Subcutaneous abdominal adipose tissue (tissue), 5 donors: ENCODE measurements at regions not wholly inside any gene's neighbourhood (a gene's known extent, or its start where the extent isn't known, plus 50 kb on each side); places are given as distances from the start of the nearest gene placed in this dataset.
"Not testable (repeated sequence)": the region's sequence is repeated elsewhere in the genome, so short reads cannot be mapped to it uniquely, and the experiment has no call there.

Experiments
- H3K27ac ChIP-seq: one replicate; pipeline ENCODE4 v1.7.0; 2013; ENCODE audit warnings: low read depth, mild to moderate bottlenecking, inconsistent platforms, low read length, moderate library complexity
- H3K27me3 ChIP-seq, 5 donors: one replicate each; pipeline ENCODE4 v1.7.0; 2013; ENCODE audit warnings: low read length in 5 of 5, inconsistent platforms in 1 of 5; ENCODE audit not compliant: control insufficient read depth in 5 of 5, insufficient read depth in 4 of 5
- H3K36me3 ChIP-seq, 5 donors: one replicate each; pipeline ENCODE4 v1.7.0; 2013; ENCODE audit warnings: low read length in 5 of 5; ENCODE audit not compliant: control insufficient read depth in 5 of 5, insufficient read depth in 5 of 5
- H3K4me1 ChIP-seq, 5 donors: one replicate each; pipeline ENCODE4 v1.7.0; 2013; ENCODE audit warnings: low read length in 5 of 5, mild to moderate bottlenecking in 3 of 5, moderate library complexity in 1 of 5; ENCODE audit not compliant: control insufficient read depth in 5 of 5, insufficient read depth in 5 of 5
- H3K4me3 ChIP-seq, 5 donors: one replicate each; pipeline ENCODE4 v1.7.0; 2013; ENCODE audit warnings: low read length in 5 of 5, low read depth in 1 of 5
- H3K9ac ChIP-seq, 5 donors: one replicate each; pipeline ENCODE4 v1.7.0; 2013; ENCODE audit warnings: low read length in 5 of 5, mild to moderate bottlenecking in 4 of 5, moderate library complexity in 3 of 5
- H3K9me3 ChIP-seq, 5 donors: one replicate each; pipeline ENCODE4 v1.7.0; 2013; ENCODE audit warnings: low read length in 5 of 5; ENCODE audit not compliant: control insufficient read depth in 5 of 5
- donor health status: healthy.
- donor health status: healthy.
- donor health status: healthy.
- donor health status: healthy.
- donor health status: healthy.

- H3K4me3 ChIP-seq: no peak overlapping the region
- no peaks in the 10 kb centered on the region for H3K36me3 ChIP-seq
- no peak overlapping the region for H3K27ac ChIP-seq
- no peaks in the 10 kb centered on the region for H3K9me3 ChIP-seq
- H3K4me1 ChIP-seq: no peaks in the 10 kb centered on the region
- no peak overlapping the region for H3K9ac ChIP-seq
- peaks cover 0 to 8% (median 1%) of the 10 kb centered on the region in 5 donors for H3K27me3 ChIP-seq
Observed at GRCh38 chr17:34015253-34015652, 239.8 kb upstream of the CCL2 start.

- Histone ChIP-seq H3K27ac (no peak overlapping the region), H3K9ac (no peak overlapping the region), H3K9me3 (no peaks in the 10 kb centered on the region), H3K4me1 (no peaks in the 10 kb centered on the region), H3K27me3 (peaks cover 0 to 5% (median 0%) of the 10 kb centered on the region in 5 donors), H3K36me3 (no peaks in the 10 kb centered on the region), H3K4me3 (no peak overlapping the region)
Observed at GRCh38 chr17:34024386-34024785, 230.7 kb upstream of the CCL2 start.

GRCh38 chr17:34024806-34025551 lies 230.1 kb upstream of the CCL2 start:
- no peaks in the 10 kb centered on the region for H3K36me3 ChIP-seq
- no peak overlapping the region for H3K9ac ChIP-seq
- peaks cover 0 to under 1% (median 0%) of the 10 kb centered on the region in 5 donors for H3K9me3 ChIP-seq
- H3K4me1 ChIP-seq: no peaks in the 10 kb centered on the region
- H3K4me3 ChIP-seq: no peak overlapping the region
- no peak overlapping the region for H3K27ac ChIP-seq
- H3K27me3 ChIP-seq: peaks cover 0 to 5% (median 0%) of the 10 kb centered on the region in 5 donors

- H3K4me1 ChIP-seq, H3K36me3 ChIP-seq, H3K4me3 ChIP-seq, H3K9me3 ChIP-seq, H3K27ac ChIP-seq, H3K9ac ChIP-seq, H3K27me3 ChIP-seq: not testable (repeated sequence)
Observed at GRCh38 chr17:34030601-34031000, 224.5 kb upstream of the CCL2 start.

- H3K9ac ChIP-seq, H3K4me3 ChIP-seq, H3K9me3 ChIP-seq, H3K27me3 ChIP-seq, H3K4me1 ChIP-seq, H3K36me3 ChIP-seq, H3K27ac ChIP-seq: not testable (repeated sequence)
Observed at GRCh38 chr17:34032305-34032704, 222.8 kb upstream of the CCL2 start.

GRCh38 chr17:34038786-34039185 lies 216.3 kb upstream of the CCL2 start:
- not testable (repeated sequence) for H3K36me3 ChIP-seq, H3K9me3 ChIP-seq, H3K4me3 ChIP-seq, H3K4me1 ChIP-seq, H3K27ac ChIP-seq, H3K9ac ChIP-seq
- peaks cover 0 to 13% (median 0%) of the 10 kb centered on the region in 5 donors for H3K27me3 ChIP-seq

- H3K4me3 ChIP-seq, H3K9me3 ChIP-seq, H3K27ac ChIP-seq, H3K36me3 ChIP-seq, H3K9ac ChIP-seq, H3K4me1 ChIP-seq: not testable (repeated sequence)
- peaks cover 0 to 13% (median 0%) of the 10 kb centered on the region in 5 donors for H3K27me3 ChIP-seq
Observed at GRCh38 chr17:34039213-34039612, 215.9 kb upstream of the CCL2 start.

- not testable (repeated sequence) for H3K4me3 ChIP-seq, H3K36me3 ChIP-seq, H3K4me1 ChIP-seq, H3K9ac ChIP-seq, H3K27ac ChIP-seq, H3K9me3 ChIP-seq
- H3K27me3 ChIP-seq: peaks cover 0 to 13% (median 0%) of the 10 kb centered on the region in 5 donors
Observed at GRCh38 chr17:34039759-34040555, 215.1 kb upstream of the CCL2 start.

GRCh38 chr17:34045990-34046389 lies 209.1 kb upstream of the CCL2 start:
- Histone ChIP-seq H3K27me3 (peaks cover 0 to 9% (median 0%) of the 10 kb centered on the region in 5 donors), H3K27ac (no peak overlapping the region), H3K9ac (no peak overlapping the region), H3K4me3 (peak overlapping the region in 1 of 5 donors; percentile 7), H3K4me1 (no peaks in the 10 kb centered on the region), H3K9me3 (peaks cover 5 to 19% (median 9%) of the 10 kb centered on the region in 5 donors), H3K36me3 (peaks cover 0 to 2% (median 0%) of the 10 kb centered on the region in 5 donors)

- H3K27ac ChIP-seq: no peak overlapping the region
- H3K9ac ChIP-seq: no peak overlapping the region
- no peaks in the 10 kb centered on the region for H3K4me1 ChIP-seq
- H3K36me3 ChIP-seq: peaks cover 0 to 2% (median 0%) of the 10 kb centered on the region in 5 donors
- no peak overlapping the region for H3K4me3 ChIP-seq
- H3K9me3 ChIP-seq: peaks cover under 1 to 10% (median 3%) of the 10 kb centered on the region in 5 donors
- peaks cover 0 to 14% (median 6%) of the 10 kb centered on the region in 5 donors for H3K27me3 ChIP-seq
Observed at GRCh38 chr17:34051046-34051445, 204.0 kb upstream of the CCL2 start.
